ENCODE measurements at regions not wholly inside any gene's neighbourhood (a gene's known extent, or its start where the extent isn't known, plus 50 kb on each side); places are given as distances from the start of the nearest gene placed in this dataset.

DNA sequence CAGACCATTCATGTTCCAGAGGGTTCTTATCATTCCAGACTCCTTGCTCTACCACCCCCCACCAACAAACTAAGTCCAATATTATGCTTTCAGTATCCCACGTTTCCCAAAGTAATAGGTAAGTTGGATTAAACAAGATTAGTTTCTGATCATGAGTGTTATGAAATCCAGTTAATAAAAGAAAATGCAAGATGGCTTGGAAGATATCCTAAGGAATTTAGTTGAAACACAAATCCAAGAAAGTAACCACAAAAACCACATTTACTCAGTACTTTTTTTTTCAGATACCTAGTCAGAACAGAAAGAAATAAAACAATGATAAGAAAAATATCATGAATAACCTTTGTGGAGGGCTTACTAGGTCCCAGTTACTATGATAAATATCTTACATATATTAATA lies 119.4 kb upstream of the MIR17HG start:
- TF ChIP-seq, protein P1, sequence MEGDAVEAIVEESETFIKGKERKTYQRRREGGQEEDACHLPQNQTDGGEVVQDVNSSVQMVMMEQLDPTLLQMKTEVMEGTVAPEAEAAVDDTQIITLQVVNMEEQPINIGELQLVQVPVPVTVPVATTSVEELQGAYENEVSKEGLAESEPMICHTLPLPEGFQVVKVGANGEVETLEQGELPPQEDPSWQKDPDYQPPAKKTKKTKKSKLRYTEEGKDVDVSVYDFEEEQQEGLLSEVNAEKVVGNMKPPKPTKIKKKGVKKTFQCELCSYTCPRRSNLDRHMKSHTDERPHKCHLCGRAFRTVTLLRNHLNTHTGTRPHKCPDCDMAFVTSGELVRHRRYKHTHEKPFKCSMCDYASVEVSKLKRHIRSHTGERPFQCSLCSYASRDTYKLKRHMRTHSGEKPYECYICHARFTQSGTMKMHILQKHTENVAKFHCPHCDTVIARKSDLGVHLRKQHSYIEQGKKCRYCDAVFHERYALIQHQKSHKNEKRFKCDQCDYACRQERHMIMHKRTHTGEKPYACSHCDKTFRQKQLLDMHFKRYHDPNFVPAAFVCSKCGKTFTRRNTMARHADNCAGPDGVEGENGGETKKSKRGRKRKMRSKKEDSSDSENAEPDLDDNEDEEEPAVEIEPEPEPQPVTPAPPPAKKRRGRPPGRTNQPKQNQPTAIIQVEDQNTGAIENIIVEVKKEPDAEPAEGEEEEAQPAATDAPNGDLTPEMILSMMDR (IDR thresholded peaks at IDR 0.05; ENCODE audit: insufficient read depth, missing control alignments), result no peak
- FAIRE-seq (no peak), DNase-seq (ENCODE audit: insufficient read length, low spot score) (no peak)

GRCh38 chr13:91228940-91229339 lies 118.5 kb upstream of the MIR17HG start:
- TF ChIP-seq, protein P1 (IDR thresholded peaks at IDR 0.05; ENCODE audit: insufficient read depth, missing control alignments), result no peak
- no peak for DNase-seq (ENCODE audit: insufficient read length, low spot score)
- no peak for FAIRE-seq

DNA sequence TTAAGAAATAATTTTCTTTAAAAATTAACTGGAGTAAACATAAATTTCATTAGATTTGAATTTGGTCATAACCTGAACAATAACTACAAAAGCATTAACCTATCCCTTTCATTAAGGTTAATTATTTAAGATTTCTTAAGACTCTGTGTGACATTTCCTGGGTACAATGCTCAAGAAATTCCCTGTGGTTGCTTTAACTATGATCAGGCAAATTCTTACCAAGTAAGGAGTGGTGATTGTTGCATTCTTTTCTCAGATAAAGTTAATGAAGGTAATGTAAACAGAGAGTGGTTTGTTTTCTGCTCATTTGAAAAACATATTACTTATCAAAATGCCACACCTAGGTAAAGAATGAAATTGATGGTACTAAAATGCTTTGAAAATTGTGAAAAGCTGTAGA lies 114.8 kb upstream of the MIR17HG start:
- FAIRE-seq, result no peak
- DNase-seq (ENCODE audit: insufficient read length, low spot score), result no peak
- TF ChIP-seq, protein P1 (IDR thresholded peaks at IDR 0.05; ENCODE audit: insufficient read depth, missing control alignments), result no peak

- TF ChIP-seq, protein P1 (IDR thresholded peaks at IDR 0.05; ENCODE audit: insufficient read depth, missing control alignments), result no peak
- no peak for FAIRE-seq
- DNase-seq (ENCODE audit: insufficient read length, low spot score), result no peak
Measured at GRCh38 chr13:91233291-91233690, 114.2 kb upstream of the MIR17HG start.

DNA sequence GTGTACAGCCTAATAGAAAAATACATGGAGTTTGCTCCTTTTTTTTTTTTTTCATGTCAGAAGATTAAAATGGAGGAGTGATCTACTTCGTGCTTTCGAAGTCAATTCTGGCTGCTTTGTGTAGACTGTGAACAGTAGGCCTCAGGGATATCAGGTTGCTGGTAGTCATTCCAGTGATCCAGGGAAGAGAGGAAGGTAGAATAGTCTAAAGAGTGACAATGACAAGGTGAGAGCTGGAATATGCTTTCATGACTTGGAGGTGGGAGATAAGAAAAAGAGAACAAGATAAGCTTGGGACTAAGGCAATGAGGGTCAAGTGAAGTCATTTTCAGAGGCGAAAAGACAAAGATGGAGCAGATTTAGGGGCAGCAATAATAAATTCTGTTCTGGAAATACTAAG lies 111.3 kb upstream of the MIR17HG start:
- TF ChIP-seq, protein P1 (IDR thresholded peaks at IDR 0.05; ENCODE audit: insufficient read depth, missing control alignments), result no peak
- FAIRE-seq (no peak), DNase-seq (ENCODE audit: insufficient read length, low spot score) (no peak)

DNA sequence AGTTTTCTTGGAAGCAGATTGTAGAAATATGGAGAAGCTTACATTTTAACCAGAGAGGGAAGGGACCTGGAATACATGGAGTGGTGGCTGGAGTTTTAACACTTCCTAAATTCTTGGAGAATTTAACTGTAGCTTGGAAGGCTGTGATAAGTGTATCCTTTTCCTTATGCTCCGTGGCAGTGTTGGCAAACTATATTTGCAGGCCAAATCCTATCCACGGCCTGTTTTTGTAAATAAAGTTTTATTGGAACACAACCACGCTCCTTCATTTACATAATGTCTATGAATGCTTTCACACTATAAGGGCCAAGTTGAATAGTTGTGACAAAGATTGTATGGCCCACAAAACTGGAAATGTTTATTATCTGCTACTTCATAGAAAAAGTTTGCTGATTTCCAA lies 110.6 kb upstream of the MIR17HG start:
- DNase-seq (ENCODE audit: insufficient read length, low spot score) (no peak), FAIRE-seq (no peak)
- TF ChIP-seq, protein P1 (IDR thresholded peaks at IDR 0.05; ENCODE audit: insufficient read depth, missing control alignments), result no peak

GRCh38 chr13:91238036-91238435 lies 109.5 kb upstream of the MIR17HG start:
- DNase-seq (ENCODE audit: insufficient read length, low spot score) (no peak), FAIRE-seq (no peak)
- TF ChIP-seq, protein P1 (IDR thresholded peaks at IDR 0.05; ENCODE audit: insufficient read depth, missing control alignments), result no peak
